ENCODE measurements at regions not wholly inside any gene's neighbourhood (a gene's known extent, or its start where the extent isn't known, plus 50 kb on each side); places are given as distances from the start of the nearest gene placed in this dataset.

- Histone ChIP-seq H3K79me2 (ENCODE audit: insufficient read depth, low read length) (no peaks in the 10 kb centered on the region), H3K4me1 (ENCODE audit: insufficient read depth, low read length) (no peaks in the 10 kb centered on the region), H2AFZ (ENCODE audit: low read length) (no peak overlapping the region), H3K27ac (ENCODE audit: low read depth, low read length) (no peak overlapping the region), H3K36me3 (ENCODE audit: insufficient read depth, low read length) (no peaks in the 10 kb centered on the region), H3K9me3 (ENCODE audit: low read depth, low read length) (no peaks in the 10 kb centered on the region), H3K4me3 (ENCODE audit: insufficient read depth, low read length) (no peak overlapping the region), H3K27me3 (ENCODE audit: insufficient read depth, low read length) (no peaks in the 10 kb centered on the region), H4K20me1 (ENCODE audit: insufficient read depth, low read length) (no peaks in the 10 kb centered on the region), H3K4me2 (ENCODE audit: insufficient read depth, low read length) (no peak overlapping the region)
- DNase-seq (ENCODE audit: insufficient read length, low spot score, missing footprints) = no peak
- no peak for TF ChIP-seq CTCF (IDR thresholded peaks at IDR 0.05; ENCODE audit: extremely low read depth, low read depth, low read length)
Measured at GRCh38 chr6:167565388-167565787, 240.5 kb downstream of the TTLL2 start.

- no peaks in the 10 kb centered on the region for H3K9me3 ChIP-seq (ENCODE audit: low read depth, low read length)
- no peaks in the 10 kb centered on the region for H3K4me1 ChIP-seq (ENCODE audit: insufficient read depth, low read length)
- no peak for DNase-seq (ENCODE audit: insufficient read length, low spot score, missing footprints)
- no peak overlapping the region for H3K4me2 ChIP-seq (ENCODE audit: insufficient read depth, low read length)
- no peaks in the 10 kb centered on the region for H3K27me3 ChIP-seq (ENCODE audit: insufficient read depth, low read length)
- H3K27ac ChIP-seq (ENCODE audit: low read depth, low read length) = no peak overlapping the region
- no peak for TF ChIP-seq CTCF (IDR thresholded peaks at IDR 0.05; ENCODE audit: extremely low read depth, low read depth, low read length)
- no peaks in the 10 kb centered on the region for H3K36me3 ChIP-seq (ENCODE audit: insufficient read depth, low read length)
- H2AFZ ChIP-seq (ENCODE audit: low read length) = no peak overlapping the region
- no peaks in the 10 kb centered on the region for H3K79me2 ChIP-seq (ENCODE audit: insufficient read depth, low read length)
- no peaks in the 10 kb centered on the region for H4K20me1 ChIP-seq (ENCODE audit: insufficient read depth, low read length)
- H3K4me3 ChIP-seq (ENCODE audit: insufficient read depth, low read length) = no peak overlapping the region
Measured at GRCh38 chr6:167565884-167566599, 241.2 kb downstream of the TTLL2 start.

- Histone ChIP-seq H3K4me2 (ENCODE audit: insufficient read depth, low read length) (no peak overlapping the region), H3K9me3 (ENCODE audit: low read depth, low read length) (no peaks in the 10 kb centered on the region), H3K79me2 (ENCODE audit: insufficient read depth, low read length) (no peaks in the 10 kb centered on the region), H3K4me1 (ENCODE audit: insufficient read depth, low read length) (no peaks in the 10 kb centered on the region), H2AFZ (ENCODE audit: low read length) (no peak overlapping the region), H4K20me1 (ENCODE audit: insufficient read depth, low read length) (no peaks in the 10 kb centered on the region), H3K27ac (ENCODE audit: low read depth, low read length) (no peak overlapping the region), H3K27me3 (ENCODE audit: insufficient read depth, low read length) (no peaks in the 10 kb centered on the region), H3K36me3 (ENCODE audit: insufficient read depth, low read length) (no peaks in the 10 kb centered on the region), H3K4me3 (ENCODE audit: insufficient read depth, low read length) (no peak overlapping the region)
- TF ChIP-seq CTCF (IDR thresholded peaks at IDR 0.05; ENCODE audit: extremely low read depth, low read depth, low read length) = no peak
- no peak for DNase-seq (ENCODE audit: insufficient read length, low spot score, missing footprints)
Measured at GRCh38 chr6:167566711-167567141, 241.8 kb downstream of the TTLL2 start.

GRCh38 chr6:167567142-167568033 is 242.5 kb downstream of the TTLL2 start:
- DNase-seq (ENCODE audit: insufficient read length, low spot score, missing footprints) = no peak
- H3K9me3 ChIP-seq (ENCODE audit: low read depth, low read length) = no peaks in the 10 kb centered on the region
- no peak overlapping the region for H2AFZ ChIP-seq (ENCODE audit: low read length)
- H3K4me1 ChIP-seq (ENCODE audit: insufficient read depth, low read length) = no peaks in the 10 kb centered on the region
- H4K20me1 ChIP-seq (ENCODE audit: insufficient read depth, low read length) = no peaks in the 10 kb centered on the region
- H3K4me3 ChIP-seq (ENCODE audit: insufficient read depth, low read length) = no peak overlapping the region
- H3K27me3 ChIP-seq (ENCODE audit: insufficient read depth, low read length) = no peaks in the 10 kb centered on the region
- no peak overlapping the region for H3K27ac ChIP-seq (ENCODE audit: low read depth, low read length)
- H3K36me3 ChIP-seq (ENCODE audit: insufficient read depth, low read length) = no peaks in the 10 kb centered on the region
- H3K79me2 ChIP-seq (ENCODE audit: insufficient read depth, low read length) = no peaks in the 10 kb centered on the region
- H3K4me2 ChIP-seq (ENCODE audit: insufficient read depth, low read length) = no peak overlapping the region
- TF ChIP-seq CTCF (IDR thresholded peaks at IDR 0.05; ENCODE audit: extremely low read depth, low read depth, low read length) = no peak

Data from osteoblast (primary cell).